CD14-positive monocyte (primary cell): ENCODE measurements at regions not wholly inside any gene's neighbourhood (a gene's known extent, or its start where the extent isn't known, plus 50 kb on each side); places are given as distances from the start of the nearest gene placed in this dataset.

Source experiments
- DNase-seq, 3 donors: peaks; one replicate each; pipeline ENCODE4 v3.0.0-alpha.2; 2011 to 2022
- H2AFZ ChIP-seq: 2 replicates; pipeline ENCODE4 v1.6.0; 2012; ENCODE audit warnings: mild to moderate bottlenecking, low read depth, low read length, inconsistent platforms; ENCODE audit not compliant: insufficient read depth, poor library complexity, severe bottlenecking
- H3K27ac ChIP-seq, 2 donors: 1 replicate in 1 of 2; 2 replicates in 1 of 2; pipeline ENCODE4 v1.5.1; 2012 to 2013; ENCODE audit warnings: low read length in 2 of 2, control low read depth in 1 of 2, inconsistent platforms in 1 of 2, low read depth in 1 of 2, mild to moderate bottlenecking in 1 of 2
- H3K27me3 ChIP-seq, 2 donors: one replicate each; pipeline versions ENCODE4 v1.6.0 to v1.6.1; 2011 to 2013; ENCODE audit warnings: low read length in 2 of 2; ENCODE audit not compliant: control insufficient read depth in 2 of 2, insufficient read depth in 2 of 2
- H3K36me3 ChIP-seq, 2 donors: replicated peaks in 1 of 2; 1 replicate in 1 of 2; 2 replicates in 1 of 2; pipeline versions ENCODE4 v1.5.1 to v1.6.1; 2012 to 2013; ENCODE audit warnings: low read length in 2 of 2, control low read depth in 1 of 2, inconsistent platforms in 1 of 2, mild to moderate bottlenecking in 1 of 2; ENCODE audit not compliant: insufficient read depth in 2 of 2, control insufficient read depth in 1 of 2
- H3K4me1 ChIP-seq, 2 donors: 1 replicate in 1 of 2; 2 replicates in 1 of 2; pipeline versions ENCODE4 v1.5.1 to v1.6.1; 2012 to 2013; ENCODE audit warnings: low read length in 2 of 2, control low read depth in 1 of 2, inconsistent platforms in 1 of 2, mild to moderate bottlenecking in 1 of 2, moderate library complexity in 1 of 2; ENCODE audit not compliant: insufficient read depth in 2 of 2, control insufficient read depth in 1 of 2
- H3K4me2 ChIP-seq: replicated peaks from 2 replicates; pipeline ENCODE3; 2012; ENCODE audit warnings: low read length, moderate library complexity, mild to moderate bottlenecking; ENCODE audit not compliant: poor library complexity, severe bottlenecking; ENCODE audit errors: extremely low read depth
- H3K4me3 ChIP-seq, 3 experiments: fragments of 200-600 bp in 1 of 3; sonication (generic) in 1 of 3; replicated peaks in 1 of 3; 1 replicate in 2 of 3; 2 replicates in 1 of 3; pipeline ENCODE4 v1.5.1; 2011 to 2013; ENCODE audit warnings: low read length in 3 of 3, mild to moderate bottlenecking in 3 of 3, control low read depth in 2 of 3, low read depth in 2 of 3, inconsistent platforms in 1 of 3, moderate library complexity in 1 of 3
- H3K79me2 ChIP-seq: 2 replicates; pipeline ENCODE4 v1.6.0; 2012; ENCODE audit warnings: mild to moderate bottlenecking, control low read depth, inconsistent platforms, low read length, moderate library complexity; ENCODE audit not compliant: insufficient read depth
- H3K9ac ChIP-seq: 2 replicates; pipeline ENCODE4 v1.6.0; 2017; ENCODE audit warnings: low read length, mild to moderate bottlenecking; ENCODE audit not compliant: insufficient read depth, poor library complexity, severe bottlenecking
- H3K9me3 ChIP-seq, 2 donors: replicated peaks in 1 of 2; 1 replicate in 1 of 2; 2 replicates in 1 of 2; pipeline versions ENCODE4 v1.5.1 to v1.6.1; 2012 to 2013; ENCODE audit warnings: low read length in 2 of 2, control low read depth in 1 of 2; ENCODE audit not compliant: control insufficient read depth in 1 of 2, insufficient read depth in 1 of 2
- H4K20me1 ChIP-seq: 2 replicates; pipeline ENCODE4 v1.6.0; 2012; ENCODE audit warnings: mild to moderate bottlenecking, low read length, control low read depth, moderate library complexity; ENCODE audit not compliant: insufficient read depth
- H3K27ac Mint-ChIP-seq, 7 donors: one replicate each; pipeline ENCODE4 v1.8.0; 2020; ENCODE audit warnings: mild to moderate bottlenecking in 7 of 7, mixed read lengths in 7 of 7, moderate library complexity in 6 of 7, inconsistent platforms in 2 of 7
- H3K27me3 Mint-ChIP-seq, 3 donors: one replicate each; pipeline ENCODE4 v1.8.0; 2021 to 2022; ENCODE audit warnings: low read depth in 3 of 3, mild to moderate bottlenecking in 3 of 3, mixed read lengths in 3 of 3, moderate library complexity in 3 of 3, inconsistent platforms in 1 of 3
- H3K36me3 Mint-ChIP-seq, 2 donors: one replicate each; pipeline ENCODE4 v1.8.0; 2020; ENCODE audit warnings: mixed read lengths in 2 of 2, inconsistent platforms in 1 of 2, mild to moderate bottlenecking in 1 of 2
- H3K4me1 Mint-ChIP-seq: one replicate; pipeline ENCODE4 v1.8.0; 2020; ENCODE audit warnings: mild to moderate bottlenecking, mixed read lengths
- H3K4me3 Mint-ChIP-seq, 2 donors: one replicate each; pipeline ENCODE4 v1.8.0; 2020; ENCODE audit warnings: mild to moderate bottlenecking in 2 of 2, mixed read lengths in 2 of 2, moderate library complexity in 1 of 2
- H3K9me3 Mint-ChIP-seq, 7 donors: one replicate each; pipeline ENCODE4 v1.8.0; 2020 to 2022; ENCODE audit warnings: mixed read lengths in 7 of 7, mild to moderate bottlenecking in 6 of 7, moderate library complexity in 6 of 7, inconsistent platforms in 2 of 7
- WGBS: methylation state at CpG from one replicate; pipeline ENCODE4 v1.1.5; 2013; ENCODE audit warnings: missing lambda C conversion rate; ENCODE audit not compliant: insufficient coverage; 5-methylcytosine and 5-hydroxymethylcytosine counted together
- intact Hi-C, 2 donors: fragments of 100-400 bp; cut with micrococcal nuclease; formaldehyde crosslinking; loops; one replicate each; pipeline versions ENCODE4 v1.15.0 to v1.15.1; 2023
- TF ChIP-seq, protein P1 (sequence below): fragments of 200-600 bp; IDR thresholded peaks from one replicate; pipeline ENCODE4 v1.8.0; 2022; ENCODE audit warnings: antibody characterized with exemption, mild to moderate bottlenecking

DNA sequence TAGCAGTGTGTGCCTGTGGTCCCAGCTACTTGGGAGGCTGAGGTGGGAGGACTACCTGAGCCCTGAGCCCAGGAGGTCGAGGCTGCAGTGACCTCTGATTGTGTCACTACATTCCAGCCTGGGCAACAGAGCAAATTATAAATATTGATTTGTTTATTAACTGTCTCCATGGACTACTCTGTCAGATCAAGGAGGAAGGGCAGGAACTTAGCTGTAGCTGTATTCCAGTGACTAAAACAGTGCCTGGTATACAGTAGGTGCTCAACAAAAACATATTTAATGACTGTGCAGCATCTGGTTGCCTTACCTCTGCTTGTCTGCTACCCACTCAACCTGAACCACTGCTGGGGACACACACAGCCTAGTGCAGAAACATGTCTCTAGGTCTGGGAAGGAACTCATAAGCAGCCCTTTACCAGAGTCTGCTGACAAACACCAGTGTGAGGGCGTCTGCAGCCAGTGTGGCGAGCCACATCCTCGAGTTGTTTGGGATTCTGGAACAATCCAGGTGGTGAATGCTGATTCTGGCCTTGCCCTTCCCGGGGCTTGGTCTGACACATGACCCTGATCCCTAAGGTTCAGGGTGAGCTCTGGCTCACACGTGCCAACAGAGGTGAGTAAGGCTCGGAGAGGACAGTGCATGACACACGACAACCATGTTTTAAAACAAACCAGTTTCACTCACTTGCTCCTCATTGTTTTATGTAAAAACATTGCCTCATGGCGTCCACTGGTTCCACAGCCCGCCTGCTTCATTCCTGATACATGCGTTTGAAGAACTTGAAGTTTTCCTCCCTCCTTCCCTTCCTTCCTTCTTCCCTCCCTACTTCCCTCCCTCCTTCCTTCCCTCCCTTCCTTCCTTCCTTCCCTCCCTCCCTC, 117.9 kb upstream of the ZNF217 start:
- WGBS = 73% methylated on average over 9 of the region's 11 CpGs
- no peak overlapping the region for H2AFZ ChIP-seq
- no peak overlapping the region for H3K9ac ChIP-seq
- H3K79me2 ChIP-seq = no peaks in the 10 kb centered on the region
- H3K27me3 Mint-ChIP-seq = peaks cover 0 to 3% (median 3%) of the 10 kb centered on the region in 3 donors
- no peak for DNase-seq
- H3K36me3 Mint-ChIP-seq = no peaks in the 10 kb centered on the region
- H3K27ac ChIP-seq = no peak overlapping the region
- H3K4me1 ChIP-seq = peaks cover 50 to 53% of the 10 kb centered on the region in 2 donors
- H4K20me1 ChIP-seq = no peaks in the 10 kb centered on the region
- peak overlapping the region in 2 of 7 donors; percentile 26 to 50 for H3K27ac Mint-ChIP-seq
- no peaks in the 10 kb centered on the region for H3K36me3 ChIP-seq
- no peak overlapping the region for H3K4me2 ChIP-seq
- no peak overlapping the region for H3K4me3 ChIP-seq
- intact Hi-C loops = no loop called here
- H3K4me1 Mint-ChIP-seq = peaks cover 54% of the 10 kb centered on the region
- TF ChIP-seq, protein P1, sequence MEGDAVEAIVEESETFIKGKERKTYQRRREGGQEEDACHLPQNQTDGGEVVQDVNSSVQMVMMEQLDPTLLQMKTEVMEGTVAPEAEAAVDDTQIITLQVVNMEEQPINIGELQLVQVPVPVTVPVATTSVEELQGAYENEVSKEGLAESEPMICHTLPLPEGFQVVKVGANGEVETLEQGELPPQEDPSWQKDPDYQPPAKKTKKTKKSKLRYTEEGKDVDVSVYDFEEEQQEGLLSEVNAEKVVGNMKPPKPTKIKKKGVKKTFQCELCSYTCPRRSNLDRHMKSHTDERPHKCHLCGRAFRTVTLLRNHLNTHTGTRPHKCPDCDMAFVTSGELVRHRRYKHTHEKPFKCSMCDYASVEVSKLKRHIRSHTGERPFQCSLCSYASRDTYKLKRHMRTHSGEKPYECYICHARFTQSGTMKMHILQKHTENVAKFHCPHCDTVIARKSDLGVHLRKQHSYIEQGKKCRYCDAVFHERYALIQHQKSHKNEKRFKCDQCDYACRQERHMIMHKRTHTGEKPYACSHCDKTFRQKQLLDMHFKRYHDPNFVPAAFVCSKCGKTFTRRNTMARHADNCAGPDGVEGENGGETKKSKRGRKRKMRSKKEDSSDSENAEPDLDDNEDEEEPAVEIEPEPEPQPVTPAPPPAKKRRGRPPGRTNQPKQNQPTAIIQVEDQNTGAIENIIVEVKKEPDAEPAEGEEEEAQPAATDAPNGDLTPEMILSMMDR = no peak
- H3K9me3 ChIP-seq = no peaks in the 10 kb centered on the region
- no peak overlapping the region for H3K4me3 Mint-ChIP-seq
- H3K9me3 Mint-ChIP-seq = peaks cover 0 to 3% (median 0%) of the 10 kb centered on the region in 7 donors
- H3K27me3 ChIP-seq = no peaks in the 10 kb centered on the region

DNA sequence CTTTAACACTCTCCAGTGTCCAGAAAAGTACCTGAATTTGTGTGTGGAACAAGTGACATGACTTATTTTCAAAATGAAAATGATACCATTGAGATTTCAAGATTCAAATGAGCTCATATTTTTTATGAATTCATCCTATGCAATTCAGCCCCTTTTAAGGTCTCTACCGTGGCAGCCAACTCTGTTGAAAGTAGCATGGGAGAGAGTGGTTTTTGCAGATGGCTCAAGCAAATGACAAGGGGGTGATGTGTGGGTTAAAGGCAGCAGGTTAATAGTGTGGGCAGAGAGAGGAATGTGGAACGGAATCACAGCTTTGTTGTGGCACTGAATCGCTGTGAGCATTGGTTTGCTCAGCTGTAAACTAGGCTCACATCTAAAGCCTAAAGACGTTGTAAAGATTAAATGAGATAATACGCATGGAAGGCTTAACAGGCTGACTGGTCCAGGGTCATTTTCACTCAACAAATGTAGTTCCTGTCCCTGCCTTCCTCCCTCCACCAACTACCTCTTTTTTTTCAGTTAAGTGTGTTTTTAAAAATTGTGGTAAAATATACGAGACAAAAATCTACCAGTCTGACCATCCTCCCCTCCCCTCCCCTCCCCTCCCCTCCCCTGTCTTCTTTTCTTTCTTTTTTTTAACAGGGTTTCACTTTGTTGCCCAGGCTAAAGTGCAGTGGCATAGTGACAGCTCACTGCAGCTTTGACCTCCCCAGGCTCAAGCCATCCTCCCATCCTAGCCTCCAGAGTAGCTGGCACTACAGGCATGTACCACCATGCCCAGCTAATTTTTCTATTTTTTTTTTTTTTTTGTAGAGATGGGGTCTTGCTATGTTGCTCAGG, 114.7 kb upstream of the ZNF217 start:
- Histone ChIP-seq H4K20me1 (no peaks in the 10 kb centered on the region), H3K4me1 (peaks cover 44 to 50% of the 10 kb centered on the region in 2 donors), H3K4me3 (peak overlapping the region; percentile 8 to 66 (median 28)), H3K4me2 (peak overlapping the region; percentile 72), H3K36me3 (no peaks in the 10 kb centered on the region), H3K27me3 (no peaks in the 10 kb centered on the region), H3K9ac (peak overlapping the region; percentile 16), H3K79me2 (no peaks in the 10 kb centered on the region), H3K27ac (peak overlapping the region; percentile 59 to 88), H3K9me3 (no peaks in the 10 kb centered on the region), H2AFZ (no peak overlapping the region)
- Mint-ChIP-seq H3K9me3 (no peaks in the 10 kb centered on the region), H3K4me3 (peak overlapping the region; percentile 52 to 82), H3K4me1 (peaks cover 50% of the 10 kb centered on the region), H3K27ac (peak overlapping the region; percentile 88 to 98 (median 95)), H3K27me3 (peaks cover 0 to 3% (median 2%) of the 10 kb centered on the region in 3 donors), H3K36me3 (no peaks in the 10 kb centered on the region)
- WGBS = 0% methylated on average over 1 of the region's 6 CpGs
- DNase-seq = peak in 2 of 3 donors; percentile 46 to 56
- intact Hi-C loops = no loop called here
- TF ChIP-seq, protein P1 = no peak
